ENCODE measurements at regions not wholly inside any gene's neighbourhood (a gene's known extent, or its start where the extent isn't known, plus 50 kb on each side); places are given as distances from the start of the nearest gene placed in this dataset.

DNA sequence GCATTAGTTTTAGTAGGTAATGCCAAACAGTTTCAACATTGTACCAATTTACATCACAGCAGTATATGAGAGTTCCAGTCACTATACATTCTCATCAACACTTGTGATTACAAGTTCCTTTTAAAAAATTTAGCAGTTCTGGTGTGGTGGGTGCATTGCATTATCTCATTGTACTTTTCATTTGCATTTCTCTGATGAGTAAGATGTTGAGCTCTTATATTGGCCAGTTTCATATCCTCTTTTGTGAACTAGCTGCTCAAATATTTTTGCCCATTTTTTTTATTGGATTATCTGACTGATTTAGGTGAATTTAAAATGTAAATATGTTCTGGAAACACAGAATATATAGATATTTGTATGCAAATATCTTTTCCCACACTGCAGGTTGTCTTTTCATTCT, 160.9 kb upstream of the NR3C1 start:
- TF ChIP-seq TP53 (CRISPR knock-in tag; IDR thresholded peaks at IDR 0.05) (no peak), CREB1 (CRISPR knock-in tag; IDR thresholded peaks at IDR 0.05) (no peak), RELA (CRISPR knock-in tag; IDR thresholded peaks at IDR 0.05; ENCODE audit: borderline replicate concordance) (no peak), ELF4 (CRISPR knock-in tag; IDR thresholded peaks at IDR 0.05; ENCODE audit: low read depth) (no peak)
- TF ChIP-seq, protein P1, sequence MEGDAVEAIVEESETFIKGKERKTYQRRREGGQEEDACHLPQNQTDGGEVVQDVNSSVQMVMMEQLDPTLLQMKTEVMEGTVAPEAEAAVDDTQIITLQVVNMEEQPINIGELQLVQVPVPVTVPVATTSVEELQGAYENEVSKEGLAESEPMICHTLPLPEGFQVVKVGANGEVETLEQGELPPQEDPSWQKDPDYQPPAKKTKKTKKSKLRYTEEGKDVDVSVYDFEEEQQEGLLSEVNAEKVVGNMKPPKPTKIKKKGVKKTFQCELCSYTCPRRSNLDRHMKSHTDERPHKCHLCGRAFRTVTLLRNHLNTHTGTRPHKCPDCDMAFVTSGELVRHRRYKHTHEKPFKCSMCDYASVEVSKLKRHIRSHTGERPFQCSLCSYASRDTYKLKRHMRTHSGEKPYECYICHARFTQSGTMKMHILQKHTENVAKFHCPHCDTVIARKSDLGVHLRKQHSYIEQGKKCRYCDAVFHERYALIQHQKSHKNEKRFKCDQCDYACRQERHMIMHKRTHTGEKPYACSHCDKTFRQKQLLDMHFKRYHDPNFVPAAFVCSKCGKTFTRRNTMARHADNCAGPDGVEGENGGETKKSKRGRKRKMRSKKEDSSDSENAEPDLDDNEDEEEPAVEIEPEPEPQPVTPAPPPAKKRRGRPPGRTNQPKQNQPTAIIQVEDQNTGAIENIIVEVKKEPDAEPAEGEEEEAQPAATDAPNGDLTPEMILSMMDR (IDR thresholded peaks at IDR 0.05): no peak
- TF ChIP-seq, protein P2, sequence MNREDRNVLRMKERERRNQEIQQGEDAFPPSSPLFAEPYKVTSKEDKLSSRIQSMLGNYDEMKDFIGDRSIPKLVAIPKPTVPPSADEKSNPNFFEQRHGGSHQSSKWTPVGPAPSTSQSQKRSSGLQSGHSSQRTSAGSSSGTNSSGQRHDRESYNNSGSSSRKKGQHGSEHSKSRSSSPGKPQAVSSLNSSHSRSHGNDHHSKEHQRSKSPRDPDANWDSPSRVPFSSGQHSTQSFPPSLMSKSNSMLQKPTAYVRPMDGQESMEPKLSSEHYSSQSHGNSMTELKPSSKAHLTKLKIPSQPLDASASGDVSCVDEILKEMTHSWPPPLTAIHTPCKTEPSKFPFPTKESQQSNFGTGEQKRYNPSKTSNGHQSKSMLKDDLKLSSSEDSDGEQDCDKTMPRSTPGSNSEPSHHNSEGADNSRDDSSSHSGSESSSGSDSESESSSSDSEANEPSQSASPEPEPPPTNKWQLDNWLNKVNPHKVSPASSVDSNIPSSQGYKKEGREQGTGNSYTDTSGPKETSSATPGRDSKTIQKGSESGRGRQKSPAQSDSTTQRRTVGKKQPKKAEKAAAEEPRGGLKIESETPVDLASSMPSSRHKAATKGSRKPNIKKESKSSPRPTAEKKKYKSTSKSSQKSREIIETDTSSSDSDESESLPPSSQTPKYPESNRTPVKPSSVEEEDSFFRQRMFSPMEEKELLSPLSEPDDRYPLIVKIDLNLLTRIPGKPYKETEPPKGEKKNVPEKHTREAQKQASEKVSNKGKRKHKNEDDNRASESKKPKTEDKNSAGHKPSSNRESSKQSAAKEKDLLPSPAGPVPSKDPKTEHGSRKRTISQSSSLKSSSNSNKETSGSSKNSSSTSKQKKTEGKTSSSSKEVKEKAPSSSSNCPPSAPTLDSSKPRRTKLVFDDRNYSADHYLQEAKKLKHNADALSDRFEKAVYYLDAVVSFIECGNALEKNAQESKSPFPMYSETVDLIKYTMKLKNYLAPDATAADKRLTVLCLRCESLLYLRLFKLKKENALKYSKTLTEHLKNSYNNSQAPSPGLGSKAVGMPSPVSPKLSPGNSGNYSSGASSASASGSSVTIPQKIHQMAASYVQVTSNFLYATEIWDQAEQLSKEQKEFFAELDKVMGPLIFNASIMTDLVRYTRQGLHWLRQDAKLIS (CRISPR knock-in tag; IDR thresholded peaks at IDR 0.05; ENCODE audit: borderline replicate concordance): no peak
- TF ChIP-seq, protein P3, sequence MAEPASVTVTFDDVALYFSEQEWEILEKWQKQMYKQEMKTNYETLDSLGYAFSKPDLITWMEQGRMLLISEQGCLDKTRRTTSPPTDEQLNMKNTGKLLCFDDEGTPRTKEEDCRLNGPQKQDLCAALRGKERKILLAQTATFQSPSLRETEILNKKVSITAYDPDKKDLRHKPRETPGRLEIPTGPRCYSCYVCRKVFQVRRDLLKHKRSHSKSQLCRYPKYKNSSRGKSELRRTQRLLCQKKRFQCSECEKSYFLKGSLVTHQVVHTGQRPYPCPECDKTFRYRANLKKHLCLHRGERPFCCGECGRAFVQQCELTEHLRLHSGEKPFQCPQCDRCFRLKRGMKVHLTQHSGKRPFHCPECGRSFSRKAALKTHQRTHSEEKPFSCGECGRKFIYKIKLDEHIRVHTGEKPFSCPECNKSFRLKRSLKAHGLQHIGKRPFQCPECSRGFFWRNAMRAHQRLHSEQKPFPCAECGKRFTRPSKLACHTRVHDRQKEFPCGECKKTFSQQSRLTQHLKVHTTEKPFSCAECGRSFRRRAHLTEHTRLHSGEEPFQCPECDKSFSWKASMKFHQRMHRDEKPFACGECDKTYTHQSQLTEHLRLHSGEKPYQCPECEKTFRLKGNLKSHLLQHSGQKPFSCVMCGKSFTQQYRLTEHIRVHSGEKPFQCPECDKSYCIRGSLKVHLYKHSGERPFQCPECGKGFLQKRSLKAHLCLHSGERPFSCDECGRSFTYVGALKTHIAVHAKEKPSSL (CRISPR knock-in tag; conservative IDR thresholded peaks at IDR 0.05): no peak
